ENCODE measurements at regions not wholly inside any gene's neighbourhood (a gene's known extent, or its start where the extent isn't known, plus 50 kb on each side); places are given as distances from the start of the nearest gene placed in this dataset.

DNA sequence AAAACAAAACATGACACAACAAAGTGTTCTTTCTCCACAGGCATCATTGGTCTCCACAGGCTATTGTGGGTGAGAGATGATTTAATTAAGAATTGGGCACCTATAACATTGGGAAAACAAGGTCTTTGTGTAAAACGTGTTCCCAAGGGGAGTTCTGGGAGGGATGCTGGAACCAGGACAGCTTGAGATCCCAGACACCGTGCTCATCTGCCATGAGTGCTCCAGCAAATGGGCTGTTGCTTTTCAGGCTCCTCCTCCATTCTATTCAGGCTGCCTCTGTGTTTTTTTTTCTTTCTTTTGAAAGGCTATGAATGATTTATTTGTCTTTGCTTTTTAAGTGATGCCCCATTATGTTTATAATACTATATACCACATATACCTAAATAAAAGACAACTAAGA, 122.4 kb downstream of the DACT1 start:
- no peak for TF ChIP-seq CSDC2 (CRISPR knock-in tag; IDR thresholded peaks at IDR 0.05)
- ATAC-seq: no peak

DNA sequence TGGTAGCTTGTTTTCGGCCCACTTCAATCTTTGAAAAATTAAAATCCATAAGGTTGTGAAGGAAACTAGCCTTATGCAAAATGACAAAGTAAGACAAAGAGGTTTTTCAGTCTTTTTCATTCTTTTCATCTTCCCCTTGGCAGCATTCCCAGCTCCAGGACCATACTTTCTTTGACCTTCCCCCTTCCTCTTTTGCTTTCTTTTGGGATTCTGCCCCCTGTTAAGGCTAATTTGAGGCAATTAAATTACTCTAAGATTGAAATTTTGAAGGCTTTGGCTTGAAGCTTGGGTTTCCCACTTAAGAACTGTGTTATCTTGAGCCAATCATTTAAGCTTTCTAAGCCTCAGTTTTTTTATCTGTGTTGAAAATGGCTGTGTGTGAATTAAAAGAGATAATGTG, 124.9 kb downstream of the DACT1 start:
- TF ChIP-seq, protein P1, sequence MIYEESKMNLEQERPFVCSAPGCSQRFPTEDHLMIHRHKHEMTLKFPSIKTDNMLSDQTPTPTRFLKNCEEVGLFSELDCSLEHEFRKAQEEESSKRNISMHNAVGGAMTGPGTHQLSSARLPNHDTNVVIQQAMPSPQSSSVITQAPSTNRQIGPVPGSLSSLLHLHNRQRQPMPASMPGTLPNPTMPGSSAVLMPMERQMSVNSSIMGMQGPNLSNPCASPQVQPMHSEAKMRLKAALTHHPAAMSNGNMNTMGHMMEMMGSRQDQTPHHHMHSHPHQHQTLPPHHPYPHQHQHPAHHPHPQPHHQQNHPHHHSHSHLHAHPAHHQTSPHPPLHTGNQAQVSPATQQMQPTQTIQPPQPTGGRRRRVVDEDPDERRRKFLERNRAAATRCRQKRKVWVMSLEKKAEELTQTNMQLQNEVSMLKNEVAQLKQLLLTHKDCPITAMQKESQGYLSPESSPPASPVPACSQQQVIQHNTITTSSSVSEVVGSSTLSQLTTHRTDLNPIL (CRISPR knock-in tag; IDR thresholded peaks at IDR 0.05; ENCODE audit: low read depth): no peak
- TF ChIP-seq ZNF70 (CRISPR knock-in tag; IDR thresholded peaks at IDR 0.05): no peak
- TF ChIP-seq RARB (CRISPR knock-in tag; IDR thresholded peaks at IDR 0.05): no peak
- TF ChIP-seq, protein P2, sequence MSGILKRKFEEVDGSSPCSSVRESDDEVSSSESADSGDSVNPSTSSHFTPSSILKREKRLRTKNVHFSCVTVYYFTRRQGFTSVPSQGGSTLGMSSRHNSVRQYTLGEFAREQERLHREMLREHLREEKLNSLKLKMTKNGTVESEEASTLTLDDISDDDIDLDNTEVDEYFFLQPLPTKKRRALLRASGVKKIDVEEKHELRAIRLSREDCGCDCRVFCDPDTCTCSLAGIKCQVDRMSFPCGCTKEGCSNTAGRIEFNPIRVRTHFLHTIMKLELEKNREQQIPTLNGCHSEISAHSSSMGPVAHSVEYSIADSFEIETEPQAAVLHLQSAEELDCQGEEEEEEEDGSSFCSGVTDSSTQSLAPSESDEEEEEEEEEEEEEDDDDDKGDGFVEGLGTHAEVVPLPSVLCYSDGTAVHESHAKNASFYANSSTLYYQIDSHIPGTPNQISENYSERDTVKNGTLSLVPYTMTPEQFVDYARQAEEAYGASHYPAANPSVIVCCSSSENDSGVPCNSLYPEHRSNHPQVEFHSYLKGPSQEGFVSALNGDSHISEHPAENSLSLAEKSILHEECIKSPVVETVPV (CRISPR knock-in tag; IDR thresholded peaks at IDR 0.05): no peak
- TF ChIP-seq ZC3H10 (CRISPR knock-in tag; IDR thresholded peaks at IDR 0.05): no peak
- no peak for TF ChIP-seq TCF4 (CRISPR knock-in tag; IDR thresholded peaks at IDR 0.05; ENCODE audit: borderline replicate concordance)
- no peak for TF ChIP-seq TOX (CRISPR knock-in tag; IDR thresholded peaks at IDR 0.05; ENCODE audit: borderline replicate concordance)
- TF ChIP-seq BACH2 (CRISPR knock-in tag; IDR thresholded peaks at IDR 0.05; ENCODE audit: borderline replicate concordance): no peak
- TF ChIP-seq OSR1 (CRISPR knock-in tag; IDR thresholded peaks at IDR 0.05): no peak
- no peak for TF ChIP-seq ZNF8 (CRISPR knock-in tag; IDR thresholded peaks at IDR 0.05)
- no peak for TF ChIP-seq ZFP30 (CRISPR knock-in tag; IDR thresholded peaks at IDR 0.05)
- TF ChIP-seq, protein P3, sequence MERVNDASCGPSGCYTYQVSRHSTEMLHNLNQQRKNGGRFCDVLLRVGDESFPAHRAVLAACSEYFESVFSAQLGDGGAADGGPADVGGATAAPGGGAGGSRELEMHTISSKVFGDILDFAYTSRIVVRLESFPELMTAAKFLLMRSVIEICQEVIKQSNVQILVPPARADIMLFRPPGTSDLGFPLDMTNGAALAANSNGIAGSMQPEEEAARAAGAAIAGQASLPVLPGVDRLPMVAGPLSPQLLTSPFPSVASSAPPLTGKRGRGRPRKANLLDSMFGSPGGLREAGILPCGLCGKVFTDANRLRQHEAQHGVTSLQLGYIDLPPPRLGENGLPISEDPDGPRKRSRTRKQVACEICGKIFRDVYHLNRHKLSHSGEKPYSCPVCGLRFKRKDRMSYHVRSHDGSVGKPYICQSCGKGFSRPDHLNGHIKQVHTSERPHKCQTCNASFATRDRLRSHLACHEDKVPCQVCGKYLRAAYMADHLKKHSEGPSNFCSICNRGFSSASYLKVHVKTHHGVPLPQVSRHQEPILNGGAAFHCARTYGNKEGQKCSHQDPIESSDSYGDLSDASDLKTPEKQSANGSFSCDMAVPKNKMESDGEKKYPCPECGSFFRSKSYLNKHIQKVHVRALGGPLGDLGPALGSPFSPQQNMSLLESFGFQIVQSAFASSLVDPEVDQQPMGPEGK (CRISPR knock-in tag; IDR thresholded peaks at IDR 0.05; ENCODE audit: borderline replicate concordance): no peak
- TF ChIP-seq, protein P4, sequence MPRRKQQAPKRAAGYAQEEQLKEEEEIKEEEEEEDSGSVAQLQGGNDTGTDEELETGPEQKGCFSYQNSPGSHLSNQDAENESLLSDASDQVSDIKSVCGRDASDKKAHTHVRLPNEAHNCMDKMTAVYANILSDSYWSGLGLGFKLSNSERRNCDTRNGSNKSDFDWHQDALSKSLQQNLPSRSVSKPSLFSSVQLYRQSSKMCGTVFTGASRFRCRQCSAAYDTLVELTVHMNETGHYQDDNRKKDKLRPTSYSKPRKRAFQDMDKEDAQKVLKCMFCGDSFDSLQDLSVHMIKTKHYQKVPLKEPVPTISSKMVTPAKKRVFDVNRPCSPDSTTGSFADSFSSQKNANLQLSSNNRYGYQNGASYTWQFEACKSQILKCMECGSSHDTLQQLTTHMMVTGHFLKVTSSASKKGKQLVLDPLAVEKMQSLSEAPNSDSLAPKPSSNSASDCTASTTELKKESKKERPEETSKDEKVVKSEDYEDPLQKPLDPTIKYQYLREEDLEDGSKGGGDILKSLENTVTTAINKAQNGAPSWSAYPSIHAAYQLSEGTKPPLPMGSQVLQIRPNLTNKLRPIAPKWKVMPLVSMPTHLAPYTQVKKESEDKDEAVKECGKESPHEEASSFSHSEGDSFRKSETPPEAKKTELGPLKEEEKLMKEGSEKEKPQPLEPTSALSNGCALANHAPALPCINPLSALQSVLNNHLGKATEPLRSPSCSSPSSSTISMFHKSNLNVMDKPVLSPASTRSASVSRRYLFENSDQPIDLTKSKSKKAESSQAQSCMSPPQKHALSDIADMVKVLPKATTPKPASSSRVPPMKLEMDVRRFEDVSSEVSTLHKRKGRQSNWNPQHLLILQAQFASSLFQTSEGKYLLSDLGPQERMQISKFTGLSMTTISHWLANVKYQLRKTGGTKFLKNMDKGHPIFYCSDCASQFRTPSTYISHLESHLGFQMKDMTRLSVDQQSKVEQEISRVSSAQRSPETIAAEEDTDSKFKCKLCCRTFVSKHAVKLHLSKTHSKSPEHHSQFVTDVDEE (CRISPR knock-in tag; IDR thresholded peaks at IDR 0.05): no peak
- ATAC-seq: no peak

DNA sequence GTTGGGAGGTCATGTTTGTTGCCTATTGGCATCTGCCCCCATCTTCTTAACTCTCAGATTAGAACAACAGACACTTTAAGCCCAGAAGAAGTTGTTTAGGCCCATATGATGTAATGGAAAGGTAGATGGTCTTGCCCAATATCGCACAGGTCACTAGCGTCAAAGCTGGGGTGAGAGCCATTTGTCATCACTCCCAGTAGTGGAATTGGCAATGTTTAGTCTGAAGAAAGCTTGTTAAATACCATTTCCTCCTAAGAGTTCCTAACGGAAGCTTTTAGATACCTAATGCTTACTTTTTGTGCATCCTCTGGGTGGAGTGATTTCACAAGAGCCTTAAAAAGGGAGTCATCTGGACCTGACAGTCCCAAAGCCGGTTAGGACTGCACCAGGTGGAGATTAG, 125.4 kb downstream of the DACT1 start:
- ATAC-seq: no peak
- TF ChIP-seq SNAI2 (CRISPR knock-in tag; IDR thresholded peaks at IDR 0.05): no peak
- TF ChIP-seq ISL1 (CRISPR knock-in tag; IDR thresholded peaks at IDR 0.05): no peak
- no peak for TF ChIP-seq CSDC2 (CRISPR knock-in tag; IDR thresholded peaks at IDR 0.05)
- TF ChIP-seq, protein P5, sequence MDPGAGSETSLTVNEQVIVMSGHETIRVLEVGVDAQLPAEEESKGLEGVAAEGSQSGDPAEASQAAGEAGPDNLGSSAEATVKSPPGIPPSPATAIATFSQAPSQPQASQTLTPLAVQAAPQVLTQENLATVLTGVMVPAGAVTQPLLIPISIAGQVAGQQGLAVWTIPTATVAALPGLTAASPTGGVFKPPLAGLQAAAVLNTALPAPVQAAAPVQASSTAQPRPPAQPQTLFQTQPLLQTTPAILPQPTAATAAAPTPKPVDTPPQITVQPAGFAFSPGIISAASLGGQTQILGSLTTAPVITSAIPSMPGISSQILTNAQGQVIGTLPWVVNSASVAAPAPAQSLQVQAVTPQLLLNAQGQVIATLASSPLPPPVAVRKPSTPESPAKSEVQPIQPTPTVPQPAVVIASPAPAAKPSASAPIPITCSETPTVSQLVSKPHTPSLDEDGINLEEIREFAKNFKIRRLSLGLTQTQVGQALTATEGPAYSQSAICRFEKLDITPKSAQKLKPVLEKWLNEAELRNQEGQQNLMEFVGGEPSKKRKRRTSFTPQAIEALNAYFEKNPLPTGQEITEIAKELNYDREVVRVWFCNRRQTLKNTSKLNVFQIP (CRISPR knock-in tag; IDR thresholded peaks at IDR 0.05; ENCODE audit: borderline replicate concordance, low read depth): no peak
- no peak for TF ChIP-seq BACH2 (CRISPR knock-in tag; IDR thresholded peaks at IDR 0.05; ENCODE audit: borderline replicate concordance)
- TF ChIP-seq TCF4 (CRISPR knock-in tag; IDR thresholded peaks at IDR 0.05; ENCODE audit: borderline replicate concordance): no peak
- TF ChIP-seq, protein P2 (CRISPR knock-in tag; IDR thresholded peaks at IDR 0.05): no peak

DNA sequence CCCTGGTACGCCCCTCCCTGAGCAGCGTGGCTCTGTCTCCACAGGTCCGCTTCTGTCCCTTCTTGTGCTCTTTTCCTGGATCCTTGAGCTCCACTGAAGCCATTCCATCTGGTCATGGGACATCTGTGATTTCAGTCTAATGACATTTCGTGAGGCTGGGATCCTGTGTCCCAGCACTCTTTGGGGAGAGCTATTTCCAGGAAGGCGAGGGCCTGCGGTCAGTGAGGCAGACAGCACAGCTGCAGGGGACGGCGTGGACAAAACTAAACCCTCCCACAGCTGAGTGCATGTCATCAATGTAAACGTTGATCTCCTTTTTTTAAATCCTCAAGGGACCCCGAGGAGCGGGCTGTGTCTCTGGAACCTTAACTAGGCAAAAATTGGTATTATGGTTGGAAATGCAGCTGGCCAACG, 127.7 kb downstream of the DACT1 start:
- no peak for ATAC-seq
- TF ChIP-seq OSR1 (CRISPR knock-in tag; IDR thresholded peaks at IDR 0.05) (no peak), ZNF70 (CRISPR knock-in tag; IDR thresholded peaks at IDR 0.05) (no peak), GLIS3 (CRISPR knock-in tag; IDR thresholded peaks at IDR 0.05) (no peak), ARNTL (CRISPR knock-in tag; IDR thresholded peaks at IDR 0.05; ENCODE audit: borderline replicate concordance, low read depth) (no peak), SNAI2 (CRISPR knock-in tag; IDR thresholded peaks at IDR 0.05) (no peak), RARB (CRISPR knock-in tag; IDR thresholded peaks at IDR 0.05) (no peak), ZFP30 (CRISPR knock-in tag; IDR thresholded peaks at IDR 0.05) (no peak), TOX (CRISPR knock-in tag; IDR thresholded peaks at IDR 0.05; ENCODE audit: borderline replicate concordance) (no peak), CSDC2 (CRISPR knock-in tag; IDR thresholded peaks at IDR 0.05) (no peak)
- TF ChIP-seq, protein P4 (CRISPR knock-in tag; IDR thresholded peaks at IDR 0.05): no peak
